GM21723 (cell line): ENCODE measurements at regions not wholly inside any gene's neighbourhood (a gene's known extent, or its start where the extent isn't known, plus 50 kb on each side); places are given as distances from the start of the nearest gene placed in this dataset.

Source experiments
- ATAC-seq: cut with Tn5 transposase; IDR thresholded peaks from one replicate; pipeline ENCODE4 v1.9.1; 2021; ENCODE audit warnings: mild to moderate bottlenecking, moderate library complexity; ENCODE audit not compliant: unreplicated experiment

- no peak for ATAC-seq
Observed at GRCh38 chr14:66143387-66144112, 342.6 kb upstream of the CCDC196 start.

- no peak for ATAC-seq
Observed at GRCh38 chr14:66152302-66152701, 333.9 kb upstream of the CCDC196 start.

GRCh38 chr14:66152747-66153146, 333.4 kb upstream of the CCDC196 start:
- ATAC-seq, result no peak

- no peak for ATAC-seq
Observed at GRCh38 chr14:66163023-66163422, 323.1 kb upstream of the CCDC196 start.

- no peak for ATAC-seq
Observed at GRCh38 chr14:66165337-66165736, 320.8 kb upstream of the CCDC196 start.

GRCh38 chr14:66174453-66174891, 311.7 kb upstream of the CCDC196 start:
- ATAC-seq, result no peak

GRCh38 chr14:66177935-66178334, 308.2 kb upstream of the CCDC196 start:
- ATAC-seq, result no peak

GRCh38 chr14:66196670-66197069, 289.5 kb upstream of the CCDC196 start:
- ATAC-seq, result no peak

GRCh38 chr14:66197276-66197675, 288.9 kb upstream of the CCDC196 start:
- ATAC-seq, result no peak

- no peak for ATAC-seq
Observed at GRCh38 chr14:66206554-66206953, 279.6 kb upstream of the CCDC196 start.

GRCh38 chr14:66216763-66217162, 269.4 kb upstream of the CCDC196 start:
- ATAC-seq, result no peak

GRCh38 chr14:66219886-66220285, 266.3 kb upstream of the CCDC196 start:
- no peak for ATAC-seq

GRCh38 chr14:66224492-66225178, 261.5 kb upstream of the CCDC196 start:
- ATAC-seq, result no peak

- no peak for ATAC-seq
Observed at GRCh38 chr14:66225337-66225736, 260.8 kb upstream of the CCDC196 start.

GRCh38 chr14:66228267-66228970, 257.8 kb upstream of the CCDC196 start:
- no peak for ATAC-seq

GRCh38 chr14:66231820-66232219, 254.4 kb upstream of the CCDC196 start:
- ATAC-seq, result no peak

GRCh38 chr14:66233591-66233990, 252.6 kb upstream of the CCDC196 start:
- no peak for ATAC-seq

GRCh38 chr14:66234411-66234810, 251.8 kb upstream of the CCDC196 start:
- no peak for ATAC-seq

GRCh38 chr14:66237741-66238140, 248.4 kb upstream of the CCDC196 start:
- ATAC-seq, result no peak

GRCh38 chr14:66238969-66239368, 247.2 kb upstream of the CCDC196 start:
- ATAC-seq, result no peak

GRCh38 chr14:66239589-66239988, 246.6 kb upstream of the CCDC196 start:
- ATAC-seq, result no peak

- no peak for ATAC-seq
Observed at GRCh38 chr14:66240105-66240504, 246.1 kb upstream of the CCDC196 start.
